PC-9 (cell line): ENCODE measurements at regions not wholly inside any gene's neighbourhood (a gene's known extent, or its start where the extent isn't known, plus 50 kb on each side); places are given as distances from the start of the nearest gene placed in this dataset.

Experiments used
- EZH2 ChIP-seq: fragments of 200-600 bp; sonication (generic); IDR thresholded peaks from 2 replicates; pipeline ENCODE4 v1.8.0; 2017; ENCODE audit warnings: antibody characterized with exemption, low read depth
- TF ChIP-seq, protein P1 (sequence below): fragments of 200-600 bp; sonication (generic); conservative IDR thresholded peaks from 2 replicates; pipeline ENCODE4 v1.6.1; 2017; ENCODE audit warnings: mixed run types, antibody characterized with exemption, mild to moderate bottlenecking, moderate library complexity

DNA sequence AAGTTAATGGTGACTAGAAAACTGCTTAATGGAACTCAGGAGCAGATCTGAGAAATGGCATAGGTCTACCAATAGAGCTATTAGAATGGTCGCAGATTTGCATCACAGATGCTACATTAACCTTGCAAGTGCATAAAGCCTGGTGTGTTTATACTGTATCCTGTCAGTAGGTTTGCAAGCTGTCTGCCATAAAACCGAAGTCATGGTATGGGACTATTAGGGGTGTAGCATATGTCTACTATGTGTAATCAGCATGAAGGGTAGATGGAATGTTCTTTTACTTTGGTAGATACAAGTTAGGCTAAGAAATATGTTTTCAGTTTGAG, 574.2 kb upstream of the ADGRL2 start:
- TF ChIP-seq, protein P1, sequence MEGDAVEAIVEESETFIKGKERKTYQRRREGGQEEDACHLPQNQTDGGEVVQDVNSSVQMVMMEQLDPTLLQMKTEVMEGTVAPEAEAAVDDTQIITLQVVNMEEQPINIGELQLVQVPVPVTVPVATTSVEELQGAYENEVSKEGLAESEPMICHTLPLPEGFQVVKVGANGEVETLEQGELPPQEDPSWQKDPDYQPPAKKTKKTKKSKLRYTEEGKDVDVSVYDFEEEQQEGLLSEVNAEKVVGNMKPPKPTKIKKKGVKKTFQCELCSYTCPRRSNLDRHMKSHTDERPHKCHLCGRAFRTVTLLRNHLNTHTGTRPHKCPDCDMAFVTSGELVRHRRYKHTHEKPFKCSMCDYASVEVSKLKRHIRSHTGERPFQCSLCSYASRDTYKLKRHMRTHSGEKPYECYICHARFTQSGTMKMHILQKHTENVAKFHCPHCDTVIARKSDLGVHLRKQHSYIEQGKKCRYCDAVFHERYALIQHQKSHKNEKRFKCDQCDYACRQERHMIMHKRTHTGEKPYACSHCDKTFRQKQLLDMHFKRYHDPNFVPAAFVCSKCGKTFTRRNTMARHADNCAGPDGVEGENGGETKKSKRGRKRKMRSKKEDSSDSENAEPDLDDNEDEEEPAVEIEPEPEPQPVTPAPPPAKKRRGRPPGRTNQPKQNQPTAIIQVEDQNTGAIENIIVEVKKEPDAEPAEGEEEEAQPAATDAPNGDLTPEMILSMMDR: no peak
- TF ChIP-seq EZH2: no peak
